Stimulated activated CD8-positive, alpha-beta memory T cell treated with anti-CD3 and anti-CD28 coated beads, Interleukin-12 subunit alpha, Interleukin-12 subunit beta, amount 100 ng/mL, for 1 hour (primary cell): ENCODE measurements at regions not wholly inside any gene's neighbourhood (a gene's known extent, or its start where the extent isn't known, plus 50 kb on each side); places are given as distances from the start of the nearest gene placed in this dataset.
"Not testable (repeated sequence)": the region's sequence is repeated elsewhere in the genome, so short reads cannot be mapped to it uniquely, and the experiment has no call there.

Experiments used
- DNase-seq: peaks from one replicate; pipeline ENCODE4 v3.0.0-alpha.2; 2020; ENCODE audit warnings: low read depth

DNA sequence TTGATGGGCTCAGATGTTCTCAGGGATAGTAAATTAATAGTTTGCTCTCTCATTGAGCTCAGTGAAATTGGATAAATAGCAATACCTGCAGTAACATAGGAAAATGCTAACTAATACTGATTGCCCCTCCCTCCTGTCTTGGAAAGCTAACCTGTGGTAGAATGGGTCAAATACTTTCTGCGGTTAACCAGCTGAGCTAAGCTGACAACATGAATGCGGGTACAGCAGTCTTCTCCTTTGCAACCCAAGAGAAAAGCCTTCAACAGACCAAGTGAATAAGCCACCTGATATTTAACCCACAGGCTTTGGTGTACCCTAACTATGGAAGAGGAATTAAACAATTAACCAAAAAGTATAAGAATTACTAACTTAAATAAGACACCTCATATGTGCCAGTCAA, 408.3 kb upstream of the MAF start:
- no peak for DNase-seq

DNA sequence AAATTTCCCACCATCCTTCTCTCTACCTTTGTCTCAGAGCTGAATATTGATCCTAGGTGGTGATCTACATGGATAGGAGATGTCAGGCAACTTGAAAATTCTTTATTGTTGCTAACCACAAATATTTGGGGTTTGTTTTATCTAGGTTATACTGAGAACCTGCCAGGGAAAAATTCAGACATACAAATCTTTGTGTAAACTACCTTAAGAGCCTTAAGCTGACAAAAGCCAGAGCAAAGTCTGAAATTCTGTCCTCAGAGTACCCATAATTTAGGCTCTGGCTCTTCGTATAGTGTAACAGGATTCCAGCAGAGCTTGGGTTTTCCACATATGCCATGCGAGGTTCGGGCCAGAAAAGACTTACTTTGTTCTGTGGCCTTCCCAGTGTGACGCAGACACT, 406.7 kb upstream of the MAF start:
- no peak for DNase-seq

DNA sequence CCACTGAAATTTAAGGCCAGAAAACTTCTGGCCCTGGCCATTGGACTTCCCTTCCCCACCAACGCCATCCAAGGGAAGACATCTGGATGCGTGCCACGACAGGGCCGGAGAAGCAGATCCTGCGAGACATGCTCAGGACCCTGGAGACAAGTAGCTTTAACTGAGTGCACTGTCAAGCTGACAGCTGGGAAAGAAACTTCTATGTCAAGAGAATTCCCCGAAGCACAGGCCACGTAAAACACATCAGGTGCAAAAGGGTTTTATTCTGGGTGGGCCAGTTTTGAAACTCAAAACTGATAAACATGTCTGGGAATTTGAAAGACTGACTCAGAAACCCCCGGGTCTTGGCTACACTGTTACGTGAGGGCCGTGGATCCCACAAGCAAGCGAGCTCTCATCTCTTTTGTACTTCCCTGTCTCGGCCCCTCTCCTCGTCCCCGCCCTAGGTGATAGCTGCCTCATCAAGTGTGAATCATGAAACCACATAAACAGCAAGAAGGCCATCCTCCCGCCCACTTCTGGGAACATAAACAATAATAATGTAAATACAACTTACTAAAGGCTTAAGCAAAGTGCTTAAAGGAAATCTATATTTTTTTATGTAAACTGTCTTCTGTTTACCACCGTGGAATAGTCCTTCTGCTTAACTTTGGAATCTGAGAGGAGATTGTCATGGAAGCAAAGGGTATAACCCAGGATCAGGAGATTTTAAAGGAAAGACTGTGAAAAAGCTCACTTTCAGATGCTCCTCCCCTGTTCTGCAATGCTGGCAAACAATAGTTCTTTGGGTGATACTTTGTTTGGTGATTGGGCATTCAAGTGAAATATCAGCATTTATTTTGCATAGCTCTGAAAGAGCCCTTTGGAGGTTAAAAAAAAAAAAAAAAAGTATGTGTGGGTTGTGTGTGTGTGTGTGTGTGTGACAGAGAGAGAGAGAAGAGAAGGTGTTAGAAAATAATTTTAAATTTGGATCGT, 406.0 kb upstream of the MAF start:
- no peak for DNase-seq

DNA sequence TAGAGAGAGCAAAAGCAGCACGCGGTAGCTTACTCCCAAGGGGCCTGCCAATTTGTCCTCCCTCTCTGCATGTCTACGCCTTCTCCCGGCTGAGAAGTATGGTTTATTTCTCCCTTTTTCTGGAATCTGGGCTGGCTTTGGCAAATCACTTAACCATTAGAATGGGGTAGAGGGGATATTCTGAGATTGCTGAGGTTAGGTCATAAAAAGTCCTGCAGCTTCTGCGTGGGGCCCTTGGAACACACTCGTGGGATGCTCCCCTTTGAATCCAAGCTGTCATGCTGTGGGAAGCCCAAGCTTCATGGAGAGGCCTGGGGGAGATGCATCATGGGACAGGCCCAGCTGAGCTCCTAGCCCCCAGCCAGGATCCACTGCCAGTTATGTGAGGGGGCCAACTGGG, 403.6 kb upstream of the MAF start:
- no peak for DNase-seq

DNA sequence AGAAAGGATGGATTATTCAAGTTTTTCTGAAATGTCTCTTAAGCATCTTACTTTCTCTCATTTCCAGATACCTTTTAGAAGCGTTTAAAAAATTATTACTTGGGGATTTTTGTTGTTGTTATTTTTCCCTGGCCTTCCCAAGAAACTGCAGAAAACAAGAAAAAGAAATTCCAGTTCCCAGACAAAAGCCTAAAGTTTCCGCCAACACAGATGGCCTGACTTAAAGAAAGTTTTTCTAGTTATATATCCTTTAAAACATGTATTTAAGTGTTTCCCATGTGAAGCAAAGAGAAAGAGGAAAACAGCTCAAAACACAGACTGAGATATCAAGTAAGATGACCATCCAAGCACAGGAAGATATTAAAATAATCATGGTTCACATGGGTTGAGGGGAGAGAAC, 401.7 kb upstream of the MAF start:
- DNase-seq, result no peak

DNA sequence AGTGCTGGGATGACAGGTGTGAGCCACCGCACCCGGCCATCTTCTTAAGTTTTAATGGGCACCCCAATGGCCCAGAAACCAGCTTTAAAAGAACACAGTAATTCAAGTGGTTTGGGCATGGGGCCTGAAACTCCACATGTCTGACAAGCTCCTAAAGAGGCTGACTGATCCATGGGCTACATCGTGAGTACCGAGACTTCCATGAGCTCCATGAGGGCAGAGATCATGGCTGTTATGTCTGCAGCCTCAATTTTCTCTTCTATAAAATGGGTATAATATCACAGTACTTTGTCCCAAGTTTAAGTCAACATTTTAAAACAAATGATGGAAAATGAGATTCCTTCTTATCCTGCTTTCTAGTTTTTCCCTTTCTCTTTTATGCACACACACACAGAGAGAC, 397.6 kb upstream of the MAF start:
- DNase-seq, result no peak

DNA sequence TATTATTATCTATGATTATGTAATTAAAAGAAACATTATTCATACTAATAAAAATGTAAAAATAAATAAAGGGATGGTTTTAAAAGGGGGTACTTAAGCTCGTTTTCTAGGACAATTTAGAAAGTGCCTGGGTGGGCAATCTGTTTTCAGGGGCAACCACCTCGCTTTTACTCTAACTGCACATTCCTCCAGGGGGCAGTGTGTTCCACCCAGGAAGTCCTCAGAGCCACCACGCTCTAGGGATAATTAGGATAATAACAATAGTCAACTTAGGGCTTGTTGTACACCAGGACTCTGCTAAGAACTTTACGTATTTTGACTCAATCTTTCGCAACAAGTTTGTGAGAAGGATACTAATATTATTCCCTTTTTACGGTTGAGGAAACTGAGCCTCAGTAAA, 396.7 kb upstream of the MAF start:
- no peak for DNase-seq

DNA sequence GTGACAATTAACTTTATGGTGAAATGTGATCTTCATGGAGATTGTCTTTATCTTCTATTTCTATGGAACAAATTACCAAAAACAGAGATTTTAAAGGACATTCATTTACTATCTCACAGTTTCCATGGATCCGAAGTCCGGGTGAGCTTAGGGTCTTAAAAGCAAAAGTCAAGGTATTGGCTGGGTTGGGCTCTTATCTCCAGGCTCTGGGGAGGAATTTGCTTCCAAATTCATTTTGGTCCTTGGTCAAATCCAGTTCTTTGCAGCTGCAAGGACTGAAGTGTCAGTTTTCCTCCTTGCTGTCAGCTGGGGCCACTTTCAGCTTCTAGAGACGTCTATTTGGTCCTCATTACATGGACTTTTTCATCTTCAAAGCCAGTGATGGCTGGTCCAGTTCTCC, 395.8 kb upstream of the MAF start:
- DNase-seq, result no peak

DNA sequence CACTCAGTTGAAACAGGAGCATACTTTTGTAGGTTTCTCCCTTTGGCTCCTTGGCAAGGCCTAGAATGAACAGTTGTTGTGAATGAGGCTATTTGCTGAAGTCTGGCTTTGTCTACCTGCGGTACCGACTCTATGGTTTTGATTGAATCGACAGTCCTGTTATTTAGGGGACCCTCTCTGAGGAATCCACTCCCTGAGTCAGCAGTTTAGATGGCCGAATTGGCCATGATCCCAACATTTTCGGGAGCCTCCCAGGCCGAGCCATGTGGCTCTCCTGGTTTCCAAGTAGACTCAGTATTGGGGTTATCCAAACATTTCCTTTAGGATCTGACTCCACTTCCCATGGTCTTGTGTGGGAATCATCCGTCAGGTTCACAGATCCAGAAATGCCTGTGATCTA, 394.8 kb upstream of the MAF start:
- DNase-seq, result no peak

DNA sequence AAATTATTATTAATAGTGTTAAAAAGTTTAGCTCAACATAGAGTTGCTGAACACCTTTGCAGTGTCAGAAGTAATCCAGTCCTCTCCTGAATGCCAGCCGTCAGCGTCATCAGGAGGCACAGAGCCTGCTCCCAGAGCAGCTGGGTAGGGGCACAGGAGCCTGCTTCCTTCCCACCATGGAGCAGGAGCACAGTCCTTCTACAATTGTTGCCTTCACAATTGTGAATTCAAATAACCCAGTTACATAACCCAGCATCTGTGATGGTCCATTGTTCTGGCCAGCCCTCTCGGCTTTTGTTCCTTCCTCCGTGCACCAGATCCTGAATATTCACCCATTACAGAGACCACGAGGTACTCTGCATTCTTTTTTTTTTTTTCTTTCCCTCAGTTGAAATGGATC, 393.9 kb upstream of the MAF start:
- DNase-seq, result no peak

DNA sequence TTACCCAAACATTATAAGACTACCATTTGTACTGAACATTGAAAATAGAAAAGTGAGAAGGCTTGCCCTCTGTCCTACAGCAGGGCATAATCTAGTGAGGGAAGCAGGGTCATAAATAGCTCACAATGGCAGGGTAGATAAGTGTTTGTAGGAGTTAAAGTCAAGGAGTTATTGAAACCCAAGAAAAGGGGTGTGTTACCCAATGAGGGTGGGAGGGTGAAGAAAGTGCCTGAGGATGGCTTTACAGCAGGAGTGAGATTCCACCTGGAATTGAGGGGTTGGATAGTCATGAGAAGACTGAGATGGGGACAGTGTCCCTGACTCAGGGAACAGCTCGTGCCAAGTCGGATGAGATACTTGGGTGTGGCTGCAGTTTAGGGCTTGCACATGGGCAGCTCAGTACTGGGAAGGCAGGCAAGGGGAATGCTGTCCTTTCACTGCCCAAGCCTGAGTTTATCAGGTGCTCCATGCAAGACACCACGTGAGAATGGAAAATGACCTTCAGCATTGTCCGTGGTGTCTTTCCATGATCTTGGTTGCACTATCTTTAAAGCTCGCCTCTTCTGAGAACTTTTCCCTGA, 393.2 kb upstream of the MAF start:
- no peak for DNase-seq

DNA sequence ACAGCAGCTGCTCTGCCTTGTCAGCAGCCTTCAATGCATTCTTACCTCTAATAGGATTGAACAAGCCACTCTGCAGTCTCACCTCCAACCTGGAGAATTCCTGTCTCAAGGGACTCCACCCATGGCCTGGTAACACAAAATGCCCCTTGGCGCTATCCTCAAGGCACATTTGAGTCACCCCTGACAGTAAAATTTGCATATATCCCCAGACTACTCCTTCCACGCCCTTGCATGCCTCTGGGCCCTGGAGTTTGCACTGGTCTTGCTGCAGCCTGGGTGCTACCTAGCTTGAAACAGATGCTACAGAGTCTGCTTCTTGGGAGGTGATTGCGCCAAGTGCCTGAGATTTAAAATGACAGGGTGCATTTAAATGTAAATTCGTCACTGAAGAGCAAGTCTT, 391.4 kb upstream of the MAF start:
- DNase-seq, result no peak

DNA sequence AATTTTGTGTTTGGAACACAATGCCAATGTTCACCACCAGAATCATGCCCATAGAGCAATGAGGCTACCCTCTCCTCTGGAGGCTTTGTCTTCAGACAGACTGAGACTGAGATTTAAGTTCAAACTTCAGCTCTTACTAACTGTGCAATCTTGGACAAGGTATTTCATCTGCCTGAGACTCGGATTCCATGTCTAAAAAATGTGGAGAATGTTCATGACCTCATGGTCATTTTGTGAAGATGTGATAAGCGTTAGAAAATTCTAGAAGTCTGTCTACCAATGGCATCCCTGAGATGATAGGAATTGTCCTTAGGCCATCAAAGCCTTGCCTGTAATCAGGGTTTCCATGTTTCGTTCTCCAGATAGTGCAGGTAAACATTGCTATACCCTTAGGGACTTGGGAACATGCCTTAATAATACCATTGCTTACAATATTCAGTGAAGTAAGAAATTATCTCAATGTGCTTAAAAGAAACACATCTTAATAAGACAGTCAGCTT, 388.2 kb upstream of the MAF start:
- DNase-seq, result no peak

DNA sequence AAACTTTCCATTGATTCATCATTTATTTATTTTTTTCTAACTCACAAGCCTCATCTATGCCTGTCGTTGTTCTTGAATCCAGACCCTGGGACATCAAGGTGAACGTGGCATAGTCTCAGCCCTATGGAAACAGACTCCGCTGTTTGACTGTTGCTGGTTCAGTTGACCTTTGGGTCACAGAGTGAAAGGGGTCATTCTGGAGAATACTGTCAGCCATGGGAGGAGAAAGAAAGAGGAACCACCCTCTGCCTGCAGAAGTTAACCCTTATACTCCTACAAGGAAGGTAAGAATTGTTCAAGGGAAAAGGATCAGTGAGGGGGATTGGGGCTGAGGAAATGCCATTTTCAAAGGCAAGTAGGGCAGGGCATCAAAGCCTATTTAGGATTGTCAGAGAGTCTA, 387.6 kb upstream of the MAF start:
- no peak for DNase-seq

DNA sequence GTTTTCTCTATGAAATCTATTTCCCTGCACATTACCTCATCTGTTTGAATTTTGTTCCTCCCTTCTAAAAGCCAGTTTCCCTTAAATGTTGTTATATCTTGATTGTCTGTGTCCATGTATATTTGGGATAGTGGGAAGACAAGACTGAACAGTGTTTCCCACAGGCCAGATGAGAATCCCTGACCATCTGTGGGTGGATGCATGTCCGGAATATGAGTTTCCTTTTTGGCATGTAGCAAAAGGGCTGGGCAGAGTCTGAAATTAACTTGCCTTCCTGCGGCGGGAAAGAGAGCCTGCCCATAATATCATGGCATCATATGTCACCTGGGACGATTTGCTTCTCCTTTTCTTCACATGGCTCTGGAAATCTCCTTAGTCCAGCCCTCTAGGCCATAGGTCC, 385.8 kb upstream of the MAF start:
- no peak for DNase-seq

DNA sequence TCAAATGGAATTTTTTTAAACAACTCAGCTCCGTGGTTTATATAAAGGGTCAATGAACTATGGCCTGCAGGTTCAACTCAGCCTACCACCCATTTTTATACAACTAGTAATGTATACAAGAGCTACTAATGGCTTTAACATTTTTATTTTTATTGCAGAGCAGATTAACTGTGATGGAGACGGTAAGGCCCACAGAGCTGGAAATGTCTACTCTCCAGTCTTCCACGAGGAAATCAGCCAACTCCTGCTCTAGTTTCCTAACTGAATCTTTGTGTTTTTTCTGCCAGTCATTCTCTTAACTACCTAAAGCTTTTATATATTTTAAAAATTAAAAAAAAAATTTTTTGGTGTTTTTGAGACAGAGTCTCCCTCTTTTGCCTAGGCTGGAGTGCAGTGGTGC, 385.1 kb upstream of the MAF start:
- DNase-seq, result no peak

DNA sequence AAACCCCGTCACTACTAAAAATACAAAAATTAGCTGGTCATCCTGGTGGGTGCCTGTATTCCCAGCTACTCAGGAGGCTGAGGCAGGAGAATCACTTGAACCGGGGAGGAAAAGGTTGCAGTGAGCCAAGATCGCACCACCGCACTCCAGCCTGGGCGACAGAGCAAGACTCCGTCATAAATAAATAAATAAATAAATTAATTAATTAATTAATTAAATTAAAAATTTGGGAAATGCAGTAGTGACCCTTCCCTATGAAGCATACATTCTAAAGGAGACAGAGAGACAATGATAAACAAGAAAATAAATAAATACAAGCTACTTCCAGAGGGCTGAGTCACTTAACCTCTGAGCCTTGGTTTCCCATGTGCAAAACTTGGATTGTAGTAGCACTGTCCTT, 383.6 kb upstream of the MAF start:
- not testable (repeated sequence) for DNase-seq

DNA sequence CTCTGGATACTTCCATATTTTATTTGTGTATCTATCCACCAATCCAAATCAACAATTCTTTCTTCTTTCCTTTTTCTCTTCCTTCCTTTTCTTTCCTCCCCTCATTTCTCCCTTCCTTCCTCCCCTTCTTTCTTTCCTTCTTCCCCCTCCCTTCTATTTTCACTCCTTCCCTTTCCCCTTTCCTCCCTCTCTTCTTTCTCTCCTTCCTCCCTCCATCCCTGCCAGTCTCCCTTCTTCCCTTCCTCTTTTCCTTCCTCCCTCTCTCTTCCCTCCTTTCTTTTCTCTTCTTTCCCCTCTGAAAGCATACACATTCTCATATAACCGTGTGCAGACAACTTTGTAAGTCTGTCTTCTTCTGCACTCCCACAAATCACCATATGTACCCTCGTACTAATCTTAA, 382.3 kb upstream of the MAF start:
- no peak for DNase-seq

DNA sequence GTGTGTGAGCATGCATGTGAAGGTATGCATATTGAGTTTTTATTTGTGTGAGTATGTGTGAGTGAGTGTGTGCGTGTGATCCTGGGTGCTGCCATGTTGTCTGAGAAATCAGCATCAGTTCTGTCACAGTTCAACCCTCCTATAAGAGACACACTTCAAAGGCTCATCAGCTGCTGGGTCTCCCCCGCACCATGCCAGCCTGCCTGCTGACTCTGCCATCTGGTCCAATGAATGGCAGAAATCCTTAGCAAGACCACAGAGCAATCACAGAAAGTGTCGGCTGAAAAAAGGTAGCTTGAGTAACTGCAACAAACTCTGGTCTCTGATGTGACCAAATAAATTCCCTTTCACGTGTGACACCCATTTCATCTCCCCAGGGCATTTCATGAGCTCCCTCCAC, 381.8 kb upstream of the MAF start:
- DNase-seq, result no peak

DNA sequence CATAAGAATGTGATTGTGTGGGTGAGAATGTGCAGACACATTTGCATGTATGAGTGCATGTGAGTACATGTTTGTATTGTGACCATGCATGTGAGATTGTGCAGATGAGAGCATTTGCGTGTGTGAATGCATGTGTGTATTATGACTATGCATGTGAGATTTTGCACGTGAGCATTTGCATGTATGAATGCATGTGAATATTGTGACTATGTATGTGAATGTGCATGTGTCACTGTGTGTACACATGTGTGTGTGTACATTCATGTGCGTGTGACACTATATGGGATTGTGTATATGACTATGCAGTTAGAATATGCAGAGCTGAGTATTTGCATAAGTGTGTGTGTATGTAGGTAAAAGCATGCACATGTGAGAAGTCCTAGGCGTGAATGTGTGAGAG, 381.3 kb upstream of the MAF start:
- DNase-seq, result no peak

DNA sequence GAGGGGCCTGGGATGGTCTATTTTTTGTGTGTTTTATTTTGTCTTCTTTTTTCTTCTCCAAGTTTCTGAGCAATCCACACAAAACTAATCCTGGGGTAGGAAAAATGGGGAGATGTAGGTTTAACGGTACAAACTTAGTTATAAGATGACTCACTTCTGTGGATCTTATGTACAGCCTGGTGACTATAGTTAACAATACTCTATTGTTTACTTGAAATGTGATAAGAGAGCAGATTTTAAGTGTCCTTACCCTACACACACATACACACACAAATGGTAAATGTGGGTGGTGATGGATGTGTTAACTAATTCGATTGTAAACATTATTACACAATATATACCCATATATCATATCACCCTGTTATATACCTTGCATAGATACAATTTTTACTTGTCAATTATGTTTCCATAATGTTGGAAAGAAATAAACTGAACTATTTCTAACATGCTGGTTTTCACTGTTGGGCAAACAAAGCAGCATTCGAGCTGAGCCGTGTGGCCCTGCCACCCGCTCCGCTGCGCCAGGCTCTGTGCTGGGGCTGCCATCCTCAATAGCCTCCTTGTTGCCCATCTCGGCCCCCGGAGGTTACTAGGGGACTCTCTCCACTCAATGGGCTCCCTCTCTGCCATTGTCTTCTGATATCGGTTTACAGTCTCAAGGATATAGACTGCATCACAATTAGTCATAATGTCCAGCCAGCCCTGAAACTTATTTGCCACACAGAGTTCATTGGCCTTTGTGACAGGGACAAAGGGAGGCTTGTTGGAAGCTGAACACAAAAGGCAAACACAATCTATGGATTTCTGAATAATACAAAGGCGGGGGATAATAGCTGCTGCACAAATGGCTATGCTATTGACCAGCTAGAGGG, 380.3 kb upstream of the MAF start:
- DNase-seq, result no peak

DNA sequence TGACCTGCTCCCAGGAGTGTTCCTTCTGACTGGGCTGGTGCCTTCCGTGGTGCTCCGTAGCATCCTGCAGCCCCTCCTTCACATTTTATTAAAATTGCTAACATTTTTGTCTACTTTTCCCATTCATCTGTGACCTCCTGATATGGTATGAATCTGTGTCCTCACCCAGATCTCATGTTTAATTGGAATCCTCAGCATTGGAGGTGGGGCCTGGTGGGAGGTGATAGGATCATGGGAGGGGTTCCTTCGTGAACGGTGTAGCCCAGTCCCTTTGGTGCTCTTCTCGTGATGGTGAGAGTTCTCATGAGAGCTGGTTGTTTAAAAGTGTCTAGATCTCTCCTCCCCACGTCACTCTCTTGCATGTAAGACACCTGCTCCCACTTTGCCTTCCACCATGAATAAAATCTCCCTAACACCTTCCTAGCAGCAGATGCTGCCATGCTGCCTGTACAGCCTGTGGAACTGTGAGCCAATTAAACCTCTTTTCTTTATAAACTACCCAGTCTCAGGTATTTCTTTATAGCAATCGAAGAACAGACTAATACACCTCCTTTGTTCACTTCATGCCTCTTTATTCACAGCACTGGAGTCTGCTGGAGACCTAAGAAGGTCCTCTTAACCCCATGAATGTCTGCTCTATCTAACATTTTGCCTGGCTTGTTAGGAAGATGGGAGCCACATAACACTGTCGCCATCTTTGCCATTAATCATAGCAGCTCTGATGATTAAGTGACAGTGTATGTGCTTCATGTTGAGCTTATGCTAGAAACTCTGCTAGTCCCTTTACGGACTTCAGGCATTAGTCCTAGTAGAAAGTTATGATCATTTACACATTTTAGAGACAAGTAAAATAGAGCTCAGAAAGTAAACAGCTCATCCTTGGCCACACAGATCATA, 377.7 kb upstream of the MAF start:
- DNase-seq, result no peak
